Transverse colon (tissue), 4 donors: ENCODE measurements at regions not wholly inside any gene's neighbourhood (a gene's known extent, or its start where the extent isn't known, plus 50 kb on each side); places are given as distances from the start of the nearest gene placed in this dataset.

ENCODE experiments used
- CTCF ChIP-seq, 5 experiments: fragments of 200-600 bp in 3 of 5; fragments of 450-650 bp in 2 of 5; sonication (generic) in 3 of 5; IDR thresholded peaks; 1 replicate in 2 of 5; 2 replicates in 3 of 5; pipeline ENCODE4 v1.5.1; 2016 to 2017; ENCODE audit warnings: antibody characterized with exemption in 5 of 5, inconsistent platforms in 3 of 5, mild to moderate bottlenecking in 2 of 5, moderate library complexity in 1 of 5
- POLR2A ChIP-seq: fragments of 450-650 bp; IDR thresholded peaks from one replicate; pipeline ENCODE4 v1.6.1; 2016; ENCODE audit warnings: antibody characterized with exemption, mild to moderate bottlenecking, moderate library complexity
- POLR2AphosphoS5 ChIP-seq, 3 donors: sonication (generic); formaldehyde crosslinking; IDR thresholded peaks; one replicate each; pipeline ENCODE4 v1.6.1; 2016; ENCODE audit warnings: antibody characterized with exemption in 3 of 3

- no peak for TF ChIP-seq CTCF (IDR thresholded peaks at IDR 0.05)
- TF ChIP-seq POLR2A, result no peak
- TF ChIP-seq POLR2AphosphoS5 (IDR thresholded peaks at IDR 0.05), result no peak
Observed at GRCh38 chr5:126693806-126694205, 83.1 kb upstream of the LMNB1 start.
